ENCODE measurements at regions not wholly inside any gene's neighbourhood (a gene's known extent, or its start where the extent isn't known, plus 50 kb on each side); places are given as distances from the start of the nearest gene placed in this dataset.
A peak's percentile ranks its signal among the peaks of the same experiment; 100 is the strongest.

DNA sequence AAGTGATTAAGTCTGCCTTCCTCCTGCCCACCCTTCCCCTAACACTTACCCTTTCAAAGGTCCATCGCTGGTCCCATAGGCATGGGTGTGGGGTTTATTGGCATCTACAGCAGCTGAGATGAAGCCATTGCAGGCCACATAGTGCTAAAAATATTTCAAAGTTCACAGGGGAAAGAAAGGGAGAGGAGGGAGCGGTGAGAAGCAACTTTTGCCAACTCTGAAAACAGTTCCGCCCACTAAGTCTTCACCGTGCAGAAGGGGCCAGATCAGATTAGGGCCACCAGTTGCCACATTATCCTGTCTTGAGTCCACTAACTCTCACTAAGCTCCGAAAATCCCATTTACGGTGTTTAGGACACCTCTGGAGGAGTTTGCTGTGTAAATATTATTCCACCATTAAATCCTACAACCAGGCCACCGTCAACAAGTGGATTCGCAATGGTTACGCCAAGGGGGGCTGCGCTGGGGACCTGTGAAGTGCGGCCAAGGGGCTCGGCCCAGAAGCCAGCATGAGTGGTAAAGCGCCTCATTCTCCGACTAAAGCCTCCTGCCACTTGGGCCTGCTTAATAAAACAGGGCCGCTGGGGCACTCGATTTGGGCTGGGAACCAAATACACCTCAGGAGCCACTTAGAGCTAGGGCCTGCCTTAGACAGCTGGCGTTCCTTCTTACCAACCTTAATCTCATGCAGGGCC, 534.9 kb downstream of the MIAT start:
- TF ChIP-seq, protein P1, sequence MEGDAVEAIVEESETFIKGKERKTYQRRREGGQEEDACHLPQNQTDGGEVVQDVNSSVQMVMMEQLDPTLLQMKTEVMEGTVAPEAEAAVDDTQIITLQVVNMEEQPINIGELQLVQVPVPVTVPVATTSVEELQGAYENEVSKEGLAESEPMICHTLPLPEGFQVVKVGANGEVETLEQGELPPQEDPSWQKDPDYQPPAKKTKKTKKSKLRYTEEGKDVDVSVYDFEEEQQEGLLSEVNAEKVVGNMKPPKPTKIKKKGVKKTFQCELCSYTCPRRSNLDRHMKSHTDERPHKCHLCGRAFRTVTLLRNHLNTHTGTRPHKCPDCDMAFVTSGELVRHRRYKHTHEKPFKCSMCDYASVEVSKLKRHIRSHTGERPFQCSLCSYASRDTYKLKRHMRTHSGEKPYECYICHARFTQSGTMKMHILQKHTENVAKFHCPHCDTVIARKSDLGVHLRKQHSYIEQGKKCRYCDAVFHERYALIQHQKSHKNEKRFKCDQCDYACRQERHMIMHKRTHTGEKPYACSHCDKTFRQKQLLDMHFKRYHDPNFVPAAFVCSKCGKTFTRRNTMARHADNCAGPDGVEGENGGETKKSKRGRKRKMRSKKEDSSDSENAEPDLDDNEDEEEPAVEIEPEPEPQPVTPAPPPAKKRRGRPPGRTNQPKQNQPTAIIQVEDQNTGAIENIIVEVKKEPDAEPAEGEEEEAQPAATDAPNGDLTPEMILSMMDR (IDR thresholded peaks at IDR 0.05; ENCODE audit: borderline replicate concordance), result no peak
- Histone ChIP-seq H3K27ac (replicated peaks) (no peak overlapping the region), H3K36me3 (no peaks in the 10 kb centered on the region), H3K4me1 (no peaks in the 10 kb centered on the region), H3K27me3 (ENCODE audit: low read depth) (peaks cover 68% of the 10 kb centered on the region), H3K9me3 (replicated peaks) (peaks cover 13% of the 10 kb centered on the region), H3K4me3 (no peak overlapping the region)
- no peak for DNase-seq
- intact Hi-C loops (cut with micrococcal nuclease), result no loop called here

DNA sequence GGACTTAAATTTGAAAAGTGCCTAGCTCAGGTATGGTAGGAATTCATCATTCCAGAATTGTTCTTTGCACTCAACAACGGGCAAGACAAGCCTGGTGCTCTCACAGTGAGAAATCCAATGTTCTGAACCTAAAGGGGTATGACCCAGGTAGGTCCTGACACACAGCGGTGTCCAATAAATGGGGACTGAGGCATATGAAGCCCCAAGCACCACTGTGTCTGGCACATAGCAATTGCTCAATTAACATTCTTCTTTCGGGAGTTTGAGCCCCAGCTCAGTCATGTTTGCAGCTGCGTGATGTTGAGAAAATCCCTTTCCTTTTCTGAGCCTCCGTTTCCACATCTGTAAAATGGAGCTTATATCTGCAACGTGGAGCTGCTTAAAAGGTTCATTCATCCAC, 535.8 kb downstream of the MIAT start:
- H3K27me3 ChIP-seq (ENCODE audit: low read depth), result peaks cover 67% of the 10 kb centered on the region
- no peak overlapping the region for H3K4me3 ChIP-seq
- intact Hi-C loops (cut with micrococcal nuclease), result no loop called here
- TF ChIP-seq, protein P1 (IDR thresholded peaks at IDR 0.05; ENCODE audit: borderline replicate concordance), result no peak
- no peak overlapping the region for H3K27ac ChIP-seq (replicated peaks)
- no peaks in the 10 kb centered on the region for H3K4me1 ChIP-seq
- H3K9me3 ChIP-seq (replicated peaks), result peaks cover 19% of the 10 kb centered on the region
- DNase-seq, result no peak
- H3K36me3 ChIP-seq, result no peaks in the 10 kb centered on the region

DNA sequence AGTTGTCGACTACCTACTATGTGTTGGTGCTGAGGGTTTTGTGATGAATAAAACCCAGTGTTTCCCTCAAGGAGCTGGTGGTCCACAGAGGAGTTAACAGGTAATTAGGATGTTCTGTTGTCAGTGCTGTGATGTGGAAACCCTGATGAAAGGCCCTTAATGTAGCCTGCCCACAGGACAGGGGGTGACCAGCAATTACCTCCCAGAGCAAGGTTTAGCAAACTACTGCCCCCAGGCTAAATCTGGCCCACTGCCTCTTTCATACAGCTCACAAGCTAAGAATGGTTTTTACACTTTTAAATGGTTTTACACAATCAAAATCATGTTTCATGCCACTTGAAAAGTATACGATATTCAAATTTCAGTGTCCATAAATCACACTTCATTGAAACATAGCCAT, 536.2 kb downstream of the MIAT start:
- peaks cover 67% of the 10 kb centered on the region for H3K27me3 ChIP-seq (ENCODE audit: low read depth)
- no peak for DNase-seq
- no peaks in the 10 kb centered on the region for H3K4me1 ChIP-seq
- no peak overlapping the region for H3K4me3 ChIP-seq
- no peak overlapping the region for H3K27ac ChIP-seq (replicated peaks)
- intact Hi-C loops (cut with micrococcal nuclease), result no loop called here
- TF ChIP-seq, protein P1 (IDR thresholded peaks at IDR 0.05; ENCODE audit: borderline replicate concordance), result no peak
- peaks cover 19% of the 10 kb centered on the region for H3K9me3 ChIP-seq (replicated peaks)
- no peaks in the 10 kb centered on the region for H3K36me3 ChIP-seq

DNA sequence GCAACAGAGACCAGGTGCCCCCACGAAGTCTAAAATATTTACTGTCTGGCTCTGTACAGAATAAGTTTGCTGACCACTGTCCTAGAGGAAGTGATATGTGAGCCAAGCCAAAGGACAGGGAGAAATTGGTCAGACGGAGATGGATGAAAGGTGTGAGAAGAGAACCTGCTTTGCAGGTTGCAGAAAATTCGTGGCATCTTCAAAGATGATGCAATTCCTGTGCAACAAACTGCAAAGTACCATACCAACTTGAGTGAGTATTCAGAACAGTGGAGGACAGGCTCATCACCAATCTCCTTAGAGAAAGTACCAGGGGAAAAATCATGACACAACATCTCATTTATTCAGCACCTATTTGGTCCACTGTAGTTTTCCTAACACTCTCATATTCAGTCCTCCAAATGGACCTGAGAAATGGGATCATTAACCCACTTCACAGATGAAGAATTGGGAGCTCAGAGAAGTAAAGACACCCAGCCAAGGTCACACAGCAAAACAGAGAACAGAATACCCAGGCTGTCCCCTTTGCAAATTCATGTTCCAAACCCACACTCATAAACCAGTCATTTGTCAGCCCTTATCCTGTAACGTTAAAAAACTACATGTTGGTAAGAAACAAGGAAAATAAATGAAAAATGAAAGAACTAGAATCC, 536.8 kb downstream of the MIAT start:
- Histone ChIP-seq H3K4me1 (no peaks in the 10 kb centered on the region), H3K27ac (replicated peaks) (peak overlapping the region; percentile 71), H3K36me3 (no peaks in the 10 kb centered on the region), H3K9me3 (replicated peaks) (peaks cover 19% of the 10 kb centered on the region), H3K27me3 (ENCODE audit: low read depth) (peaks cover 67% of the 10 kb centered on the region), H3K4me3 (no peak overlapping the region)
- intact Hi-C loops (cut with micrococcal nuclease), result no loop called here
- no peak for DNase-seq
- TF ChIP-seq, protein P1 (IDR thresholded peaks at IDR 0.05; ENCODE audit: borderline replicate concordance), result no peak

DNA sequence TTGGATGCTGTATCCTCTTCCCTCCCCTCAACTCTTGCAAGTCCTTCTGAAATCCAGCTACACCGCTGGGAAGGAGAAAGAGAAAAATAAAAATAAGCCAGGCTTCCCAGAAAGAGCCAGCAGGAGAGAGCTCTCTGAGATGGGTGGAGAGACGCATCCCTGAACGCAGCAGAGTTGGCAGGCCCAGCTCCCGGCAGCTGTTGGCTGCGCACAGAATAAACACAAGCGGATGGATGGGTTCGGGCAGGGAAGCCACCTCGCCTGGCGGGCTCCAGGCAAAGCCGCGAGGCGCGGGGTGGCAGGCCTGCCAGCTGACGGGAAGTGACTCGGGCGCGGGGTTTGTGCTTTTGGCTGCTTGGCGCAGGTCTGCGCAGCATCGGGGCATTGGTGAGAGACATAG, 537.7 kb downstream of the MIAT start:
- TF ChIP-seq, protein P1 (IDR thresholded peaks at IDR 0.05; ENCODE audit: borderline replicate concordance), result peak; percentile 11
- H3K36me3 ChIP-seq, result no peaks in the 10 kb centered on the region
- peaks cover 19% of the 10 kb centered on the region for H3K9me3 ChIP-seq (replicated peaks)
- DNase-seq, result peak; percentile 69
- peak overlapping the region; percentile 71 for H3K27ac ChIP-seq (replicated peaks)
- peaks cover 67% of the 10 kb centered on the region for H3K27me3 ChIP-seq (ENCODE audit: low read depth)
- intact Hi-C loops (cut with micrococcal nuclease), result no loop called here
- H3K4me3 ChIP-seq, result no peak overlapping the region
- no peaks in the 10 kb centered on the region for H3K4me1 ChIP-seq

Measured in left ventricle myocardium inferior (tissue), 1 donor.